GM21717 (cell line): ENCODE measurements at regions not wholly inside any gene's neighbourhood (a gene's known extent, or its start where the extent isn't known, plus 50 kb on each side); places are given as distances from the start of the nearest gene placed in this dataset.

ENCODE experiments used
- ATAC-seq: cut with Tn5 transposase; IDR thresholded peaks from one replicate; pipeline ENCODE4 v1.9.1; 2021; ENCODE audit warnings: mild to moderate bottlenecking, moderate library complexity; ENCODE audit not compliant: unreplicated experiment

DNA sequence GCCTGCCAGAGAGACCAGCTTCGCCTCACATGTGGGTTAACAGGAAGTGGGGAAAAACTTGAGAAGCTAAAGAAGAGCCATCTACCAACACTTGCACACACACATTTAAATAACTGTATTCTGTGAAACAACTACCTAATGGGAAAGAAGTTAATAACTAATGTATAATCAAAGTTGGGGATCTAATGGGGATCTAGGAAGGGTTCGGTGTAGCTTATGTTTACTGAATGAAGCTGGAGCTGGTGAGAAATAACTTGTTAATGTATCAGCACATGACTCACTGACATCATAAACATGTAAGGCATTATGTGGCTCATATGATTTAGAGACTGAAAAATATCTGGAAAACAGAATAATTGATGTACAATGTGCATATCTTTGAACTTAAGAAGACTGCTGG is 421.3 kb upstream of the NXPH2 start:
- ATAC-seq, result no peak

DNA sequence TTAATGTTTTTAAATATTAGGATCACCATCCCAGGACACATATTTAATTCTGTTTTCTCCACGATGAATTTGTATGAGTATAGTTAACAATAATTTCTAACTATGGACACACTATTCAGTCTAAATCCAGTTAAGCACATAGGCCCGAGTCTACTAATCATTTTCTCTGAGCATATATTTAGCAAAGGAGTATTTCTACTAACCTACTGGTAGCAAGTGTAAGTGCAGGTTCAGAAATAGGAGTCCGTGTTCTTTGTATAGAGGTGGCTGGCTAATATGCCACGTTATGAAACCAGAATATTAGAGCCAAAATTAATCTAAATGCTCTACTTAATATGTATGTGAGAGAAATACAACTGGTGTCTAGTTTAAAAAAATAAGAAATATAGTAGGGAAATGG is 416.6 kb upstream of the NXPH2 start:
- ATAC-seq, result no peak

DNA sequence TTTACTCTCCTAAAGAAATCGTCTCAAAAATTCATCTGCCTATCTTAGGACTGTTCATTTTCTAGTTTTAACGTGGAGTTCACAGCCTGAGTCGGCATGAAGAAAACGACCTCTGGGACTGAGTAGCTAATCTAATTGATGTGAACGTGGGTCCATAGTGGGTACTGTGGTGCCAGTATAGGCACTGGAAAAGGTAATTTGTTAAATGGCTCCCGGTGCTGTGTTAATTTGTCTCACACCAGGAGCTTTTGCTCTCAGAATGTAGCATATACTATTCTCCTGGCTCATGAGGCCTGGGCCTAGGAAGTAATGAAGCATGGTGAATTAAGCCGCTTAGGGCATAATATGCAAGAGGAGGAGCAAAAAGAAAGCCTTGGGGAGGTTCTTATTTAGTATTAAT is 414.4 kb upstream of the NXPH2 start:
- ATAC-seq, result no peak

DNA sequence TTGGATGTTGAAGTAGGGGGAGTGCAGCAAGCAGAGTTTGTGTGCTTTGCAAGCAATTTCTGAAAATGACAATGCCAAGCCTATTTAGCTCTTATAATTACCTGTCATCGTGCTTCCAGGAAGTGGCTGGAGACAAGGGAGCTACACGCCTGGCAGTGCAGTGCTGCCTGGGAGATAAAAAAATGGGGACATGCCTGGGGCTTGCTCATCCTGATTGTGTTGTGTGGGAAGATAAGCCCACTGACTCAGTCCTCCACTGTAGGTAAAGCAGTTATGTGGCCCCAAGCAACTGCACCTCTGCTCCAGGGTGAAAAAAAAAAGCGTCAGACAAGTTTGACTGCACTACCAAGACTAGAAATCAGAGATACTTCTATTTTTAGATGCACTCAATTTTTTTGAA is 396.9 kb upstream of the NXPH2 start:
- ATAC-seq, result no peak

DNA sequence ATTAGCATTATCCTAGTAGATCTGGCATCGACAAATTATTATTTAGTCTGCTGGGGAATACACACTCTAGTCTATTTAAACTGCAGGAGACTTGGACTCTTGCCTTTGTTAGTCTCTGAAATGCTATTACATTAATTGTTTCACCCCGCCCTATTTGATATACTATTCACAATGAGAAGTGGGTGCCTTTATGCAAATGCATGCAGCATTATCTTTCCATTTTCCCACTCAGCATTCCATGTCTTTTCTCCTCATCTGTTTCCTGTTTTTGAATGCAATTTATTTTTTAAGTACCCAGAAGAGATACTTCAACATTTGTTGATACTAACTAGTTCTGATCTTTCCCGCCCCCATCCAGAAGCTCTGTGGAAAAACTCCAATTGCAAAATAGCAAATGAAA is 395.3 kb upstream of the NXPH2 start:
- ATAC-seq, result no peak

DNA sequence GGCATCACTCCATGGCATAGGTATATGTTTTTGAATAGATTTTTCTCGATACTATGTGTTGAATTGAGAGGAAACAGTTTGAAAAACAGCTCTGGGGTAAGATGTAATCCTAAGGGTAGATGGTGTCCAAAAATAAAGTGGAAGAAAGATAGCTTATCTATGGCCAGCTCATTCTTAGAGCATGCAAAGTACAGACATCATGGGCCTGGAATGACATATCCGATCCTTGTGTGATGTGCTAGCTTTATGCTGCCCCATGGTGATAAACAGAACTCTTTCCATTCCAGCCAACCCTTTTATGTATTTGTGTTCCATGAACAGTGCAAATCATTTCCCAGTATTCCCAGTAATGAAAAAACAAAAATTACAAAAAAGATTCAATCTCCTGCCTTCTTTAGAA is 390.2 kb upstream of the NXPH2 start:
- ATAC-seq, result no peak

DNA sequence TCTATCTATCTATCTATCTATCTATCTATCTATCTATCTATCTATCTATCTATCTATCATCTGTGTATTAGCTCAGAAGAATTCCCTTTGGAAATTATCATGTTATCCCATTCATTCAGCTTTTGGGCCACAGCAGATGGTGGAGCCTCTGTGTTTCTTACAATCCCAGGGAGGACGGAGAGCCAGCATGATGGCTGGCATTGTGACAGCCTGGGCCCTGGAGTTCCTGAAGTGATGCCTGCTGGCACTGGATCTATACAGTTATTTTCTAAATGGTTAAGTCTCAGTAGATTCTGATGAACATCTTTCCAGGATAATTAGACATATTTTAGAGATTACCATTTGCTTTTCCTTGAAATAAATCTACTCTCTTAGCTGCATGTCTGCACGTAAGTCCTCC is 385.4 kb upstream of the NXPH2 start:
- no peak for ATAC-seq

DNA sequence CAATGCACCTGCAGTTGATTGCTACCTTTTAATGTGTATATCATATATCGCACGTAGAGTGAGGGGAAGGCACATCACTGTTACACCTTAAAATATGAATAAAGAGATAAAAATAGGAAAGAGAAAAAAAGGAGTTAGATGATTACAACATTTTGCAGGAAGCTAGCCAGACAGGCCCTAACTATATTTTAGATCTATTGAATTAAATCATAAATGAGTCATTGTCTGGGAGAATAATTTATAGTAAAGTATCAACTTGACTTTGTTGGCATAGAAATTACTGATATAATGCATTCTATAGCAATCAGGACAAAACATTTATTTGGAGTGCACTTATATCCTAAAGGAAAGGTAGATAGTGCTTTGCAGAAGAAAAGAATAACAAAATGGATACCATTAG is 384.9 kb upstream of the NXPH2 start:
- ATAC-seq, result no peak

DNA sequence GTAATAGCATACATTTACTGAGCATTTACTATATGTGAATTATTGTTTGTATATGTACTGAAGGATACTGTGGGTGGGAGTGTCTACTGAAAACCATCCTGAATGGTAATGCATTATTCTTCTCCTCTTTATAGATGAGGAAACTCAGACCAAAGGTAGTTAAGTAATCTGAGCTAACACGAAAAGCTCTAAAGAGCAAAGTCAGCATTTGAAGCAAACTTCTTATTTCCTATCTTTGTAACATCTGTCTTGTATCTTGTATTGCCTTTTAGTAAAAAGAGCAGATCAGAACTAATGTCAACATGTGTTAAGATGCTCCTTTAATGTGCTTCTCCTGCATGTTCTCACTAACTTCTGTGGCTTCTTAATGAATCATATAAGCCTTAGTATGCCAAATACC is 382.8 kb upstream of the NXPH2 start:
- ATAC-seq, result no peak

DNA sequence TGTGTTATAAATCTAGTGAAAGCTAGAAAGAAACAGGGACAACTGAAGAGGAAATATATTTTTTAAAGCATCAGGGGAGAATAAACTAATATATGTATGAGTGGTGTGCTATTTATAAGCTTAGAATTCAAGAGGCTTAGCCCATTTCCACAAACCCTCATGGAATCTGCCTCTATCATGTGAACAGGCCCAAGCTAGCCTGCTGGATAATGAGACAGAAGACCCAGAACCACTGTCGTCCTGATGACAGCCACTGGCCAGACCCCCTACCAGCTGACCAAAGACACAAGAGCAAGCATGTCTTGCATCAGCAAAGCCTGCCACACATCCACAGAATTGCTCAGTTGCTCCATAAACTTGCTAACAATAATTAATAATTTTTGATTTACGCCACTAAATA is 382.3 kb upstream of the NXPH2 start:
- ATAC-seq, result no peak

DNA sequence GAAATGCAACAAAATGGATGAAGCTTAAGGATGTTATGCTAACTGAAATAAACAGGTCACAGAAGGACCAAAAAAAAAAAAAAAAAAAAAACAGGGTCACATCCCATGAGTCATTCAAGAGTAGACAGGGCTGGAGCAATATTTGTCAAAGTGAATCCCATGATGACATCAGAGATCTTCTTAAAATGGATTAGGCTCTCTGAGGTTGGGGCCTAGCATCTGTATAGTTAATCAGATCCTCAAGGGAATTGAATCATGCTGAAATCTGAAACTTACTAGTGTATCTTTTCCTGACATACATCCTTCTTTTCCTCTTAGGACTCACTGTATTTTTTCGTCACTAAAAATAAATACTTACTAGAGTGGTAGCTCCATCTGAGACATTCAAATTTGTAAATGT is 380.6 kb upstream of the NXPH2 start:
- ATAC-seq, result no peak

DNA sequence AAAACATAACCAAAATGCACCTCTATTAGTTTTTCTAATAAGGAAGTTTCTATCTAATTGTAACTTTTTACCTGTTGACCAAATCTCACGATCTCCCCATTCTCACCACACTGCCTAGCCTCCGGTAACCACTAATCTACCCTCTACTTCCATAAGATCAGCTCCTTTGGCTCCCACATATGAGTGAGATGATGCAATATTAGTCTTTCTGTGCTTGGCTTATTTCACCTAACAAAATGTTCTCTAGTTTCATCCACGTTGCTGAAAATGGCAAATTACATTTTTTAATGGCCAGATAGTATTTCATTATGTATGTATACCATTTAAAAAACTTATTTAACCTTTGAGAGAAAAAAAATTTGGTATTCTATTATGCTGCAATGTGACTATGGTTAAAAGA is 379.0 kb upstream of the NXPH2 start:
- ATAC-seq, result no peak

DNA sequence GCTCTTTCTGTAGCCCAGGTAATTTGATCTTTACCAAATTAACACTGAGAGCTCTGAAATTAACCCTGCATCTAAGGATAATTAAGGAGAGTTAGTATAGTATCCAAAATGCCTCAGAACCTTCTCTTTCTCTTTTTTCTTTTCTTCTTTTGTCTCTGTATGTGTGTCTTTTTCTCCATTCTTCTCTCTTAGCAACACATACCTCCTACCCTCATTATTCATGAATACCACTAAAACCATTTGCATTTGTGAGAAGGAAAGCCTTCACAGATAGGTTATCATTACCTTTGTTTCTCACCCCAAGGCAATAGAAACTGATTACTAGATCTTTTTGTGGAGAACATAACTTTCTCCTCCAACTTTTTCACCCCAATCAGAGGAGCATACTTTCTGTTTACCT is 376.5 kb upstream of the NXPH2 start:
- no peak for ATAC-seq

DNA sequence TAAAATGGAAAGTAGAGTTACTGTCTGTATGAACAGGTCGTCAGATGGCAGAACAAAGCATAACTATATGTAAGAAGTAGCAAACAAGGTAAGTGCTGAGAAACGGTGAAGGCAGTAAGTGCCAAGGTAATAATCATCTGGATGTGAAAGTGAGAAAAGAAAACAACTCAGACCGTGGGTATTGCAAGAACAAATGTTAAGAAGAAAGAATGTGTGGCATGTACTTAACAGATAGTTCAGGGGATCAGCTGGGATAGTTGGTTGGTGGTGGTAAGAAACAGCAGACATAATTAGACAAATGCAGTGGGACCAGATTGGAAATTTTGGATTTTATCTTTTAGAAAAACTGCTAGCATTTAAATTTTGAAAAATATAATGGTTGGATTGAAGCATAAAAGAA is 375.8 kb upstream of the NXPH2 start:
- no peak for ATAC-seq

DNA sequence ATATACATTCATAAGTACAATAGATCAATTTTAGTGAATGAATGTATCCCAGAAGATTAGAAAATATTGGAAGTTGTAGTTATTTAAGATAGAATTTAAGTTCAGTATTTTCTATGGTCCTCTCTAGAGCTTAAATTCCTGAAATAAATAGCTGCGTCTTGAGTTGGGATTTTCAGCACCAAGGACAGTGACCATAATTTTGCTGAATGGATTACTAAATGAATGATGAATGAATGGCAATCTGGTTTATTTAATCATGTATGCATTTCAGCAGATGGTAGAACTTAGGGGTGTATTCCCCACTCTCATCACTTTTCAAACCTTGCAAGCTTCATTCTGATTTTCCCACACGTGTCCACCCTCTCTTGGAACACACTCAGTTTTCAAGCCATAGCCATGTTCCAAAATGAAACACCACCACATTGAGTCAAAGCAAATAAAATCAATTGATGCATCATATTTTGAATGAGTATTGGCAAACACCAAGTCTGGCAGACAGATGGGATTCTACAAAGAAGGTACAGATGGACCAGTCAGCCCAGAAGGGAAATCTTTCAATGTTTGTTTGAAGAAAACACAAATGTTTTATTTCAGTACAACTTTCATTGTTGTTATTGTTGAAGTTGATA is 362.2 kb upstream of the NXPH2 start:
- ATAC-seq, result no peak

DNA sequence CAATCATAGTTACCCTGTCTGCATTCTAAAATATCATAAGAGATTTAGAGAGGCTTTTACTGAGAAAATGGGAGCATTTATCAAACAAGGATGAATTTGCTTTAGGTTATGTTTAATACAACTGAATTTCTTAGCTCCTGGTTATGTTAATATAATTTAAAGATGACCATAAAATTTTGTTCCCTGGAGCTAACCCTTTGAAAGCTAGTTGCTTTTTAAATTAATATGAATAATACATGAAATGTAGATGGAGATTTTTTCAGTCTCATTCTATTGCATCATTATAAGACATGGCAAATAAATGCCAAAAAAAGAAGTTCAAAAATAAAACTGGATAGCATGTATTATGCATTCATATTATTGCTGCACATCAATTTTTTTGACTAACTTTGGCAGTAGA is 344.1 kb upstream of the NXPH2 start:
- ATAC-seq, result no peak

DNA sequence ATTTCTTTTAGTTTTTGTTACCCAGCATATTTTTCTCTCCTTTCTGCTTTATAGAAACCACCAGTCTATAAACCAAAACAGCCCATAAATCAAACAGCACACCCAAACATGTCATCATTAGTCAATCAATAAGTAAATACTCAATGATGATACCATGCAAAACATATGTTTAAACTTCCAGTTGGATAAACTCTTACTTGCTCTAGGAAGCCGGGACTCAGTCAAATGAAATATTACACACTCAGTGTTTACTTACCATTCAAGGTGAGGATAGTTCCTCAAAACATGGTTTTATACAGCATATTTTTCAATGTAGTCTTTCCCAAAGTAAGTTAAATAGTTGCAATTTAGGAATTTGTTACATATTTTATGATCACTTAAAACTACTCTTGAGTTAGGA is 343.6 kb upstream of the NXPH2 start:
- no peak for ATAC-seq

DNA sequence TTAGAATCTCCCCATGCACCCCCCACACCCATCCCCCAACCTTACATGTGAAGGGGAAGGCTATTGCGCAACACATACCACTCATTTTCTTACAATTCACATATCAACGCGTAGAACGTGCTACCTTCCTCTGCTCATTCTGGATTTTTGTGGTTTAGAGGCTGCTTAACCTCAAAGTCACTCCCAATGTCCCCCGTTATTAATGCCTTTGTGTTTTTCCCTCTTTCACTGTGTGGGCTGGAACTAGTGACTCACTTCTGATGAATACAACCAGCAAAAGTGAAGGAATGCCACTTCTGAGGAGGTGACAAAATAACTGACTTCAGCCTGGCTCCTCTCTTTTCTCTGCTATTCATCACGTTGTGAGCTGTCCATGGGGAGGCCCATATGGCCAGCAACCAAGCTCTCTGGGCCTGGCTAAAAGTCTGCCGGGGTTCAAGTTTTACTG is 342.5 kb upstream of the NXPH2 start:
- ATAC-seq, result no peak

DNA sequence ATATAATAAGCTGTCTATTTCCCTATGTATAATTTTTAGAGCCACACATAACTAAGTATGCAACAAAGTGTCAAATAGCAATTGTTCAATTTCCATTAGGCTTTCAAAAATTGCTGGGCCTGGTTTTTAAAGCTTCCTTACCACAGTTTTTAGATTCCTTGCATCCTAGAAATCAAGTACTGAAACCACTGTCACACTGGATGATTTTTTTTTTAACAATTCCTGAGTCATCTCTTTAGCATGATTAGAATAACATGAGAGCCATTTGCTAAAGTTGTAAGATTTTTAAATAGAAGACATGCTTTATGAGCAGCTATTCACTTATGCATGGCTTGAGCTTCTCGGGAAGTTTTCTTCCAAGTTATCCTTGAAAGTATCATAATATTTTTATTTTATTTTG is 319.5 kb upstream of the NXPH2 start:
- ATAC-seq, result no peak

DNA sequence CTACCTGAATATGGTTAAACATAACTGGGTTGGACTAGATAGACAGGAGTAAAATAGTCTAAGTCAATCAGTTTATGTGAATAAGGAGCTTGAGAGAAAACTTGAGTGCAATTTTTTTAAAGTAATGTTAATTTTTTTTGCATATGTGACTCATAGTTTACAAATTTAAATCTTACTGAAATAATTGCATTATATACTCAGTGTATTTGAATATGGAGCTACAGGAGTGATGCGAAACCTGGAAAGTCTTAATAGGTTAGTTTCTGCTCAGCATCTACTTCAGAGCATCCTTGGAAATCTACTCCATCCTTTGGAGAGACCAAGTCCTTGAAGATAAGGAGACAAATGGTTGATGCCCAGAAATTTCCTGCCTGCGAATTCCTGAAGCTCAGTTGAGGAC is 318.8 kb upstream of the NXPH2 start:
- ATAC-seq, result no peak

DNA sequence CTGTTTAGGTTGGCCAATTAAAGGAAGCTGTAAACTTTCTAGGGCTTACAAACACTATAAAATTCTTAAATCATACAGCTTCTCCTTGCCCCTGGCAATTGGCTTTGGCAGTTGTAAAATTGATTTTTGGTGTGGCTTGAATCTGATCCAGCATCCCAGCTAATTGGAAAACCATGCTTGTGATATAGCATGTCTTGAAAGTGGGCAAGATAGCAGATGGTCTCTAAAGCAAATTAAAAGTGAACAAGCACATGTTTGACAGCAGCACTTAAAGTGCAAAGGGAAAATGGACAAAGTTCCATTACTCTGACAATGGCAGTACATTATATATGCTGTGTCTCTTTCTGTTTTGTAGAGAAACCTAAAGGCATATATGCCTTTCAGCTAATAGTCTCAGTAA is 302.9 kb upstream of the NXPH2 start:
- no peak for ATAC-seq

DNA sequence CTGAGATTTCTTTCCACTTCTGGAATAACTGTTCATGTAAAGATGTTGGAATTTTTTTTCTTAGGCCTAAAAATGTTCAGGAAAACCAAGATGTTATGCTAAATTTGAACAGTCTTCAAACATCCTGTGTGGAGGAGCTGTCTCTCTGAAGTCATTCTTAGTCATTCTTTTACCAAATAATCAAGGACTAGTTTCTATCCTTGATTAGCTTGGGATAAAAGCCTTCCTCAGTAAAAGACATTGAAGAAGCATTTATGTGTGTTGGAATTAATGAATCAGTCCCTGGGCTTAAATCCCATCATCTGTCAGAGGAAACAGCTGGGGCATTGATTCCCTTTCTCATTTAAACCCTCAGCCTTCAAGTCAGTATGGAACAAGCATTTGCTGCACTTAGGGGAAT is 300.1 kb upstream of the NXPH2 start:
- ATAC-seq, result no peak

DNA sequence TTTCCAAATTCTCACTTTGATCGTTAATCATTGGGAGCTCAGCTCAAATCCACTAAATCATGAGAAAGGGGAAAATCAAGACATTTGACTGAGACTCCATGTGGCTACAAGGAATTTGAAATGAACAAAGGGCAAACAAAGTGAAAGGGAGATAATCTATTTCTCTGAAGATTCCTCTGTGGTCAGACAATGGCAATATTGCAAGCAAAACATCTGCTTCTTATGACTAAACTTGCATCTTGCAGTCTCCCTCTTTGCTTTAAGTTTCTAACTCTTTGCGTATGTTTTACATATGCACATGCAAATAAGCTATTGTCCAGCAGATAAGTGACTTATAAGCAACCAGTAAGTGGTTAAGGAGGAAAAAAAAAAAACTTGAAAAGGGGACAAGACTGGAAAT is 299.1 kb upstream of the NXPH2 start:
- no peak for ATAC-seq

DNA sequence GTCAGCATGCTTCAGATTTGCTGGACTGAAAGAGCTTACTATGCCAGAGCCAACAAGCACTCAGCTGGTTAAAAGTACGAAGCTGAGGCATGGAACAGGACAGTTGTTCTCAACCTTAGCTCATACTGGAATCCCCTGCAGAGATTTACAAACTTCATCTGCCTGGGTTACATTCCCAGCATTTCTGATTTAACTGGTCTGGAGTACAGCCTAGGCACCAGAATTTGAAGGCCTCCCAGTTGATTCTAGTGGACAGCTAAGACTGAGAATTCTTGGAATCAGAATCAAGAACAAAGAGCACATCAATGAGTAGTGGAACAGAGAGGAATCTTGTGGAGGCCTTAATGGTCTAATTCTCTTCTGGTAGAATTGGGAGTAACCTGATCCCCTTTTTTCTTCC is 298.2 kb upstream of the NXPH2 start:
- ATAC-seq, result no peak
